ENCODE measurements at regions not wholly inside any gene's neighbourhood (a gene's known extent, or its start where the extent isn't known, plus 50 kb on each side); places are given as distances from the start of the nearest gene placed in this dataset.
"Not testable (repeated sequence)": the region's sequence is repeated elsewhere in the genome, so short reads cannot be mapped to it uniquely, and the experiment has no call there.

DNA sequence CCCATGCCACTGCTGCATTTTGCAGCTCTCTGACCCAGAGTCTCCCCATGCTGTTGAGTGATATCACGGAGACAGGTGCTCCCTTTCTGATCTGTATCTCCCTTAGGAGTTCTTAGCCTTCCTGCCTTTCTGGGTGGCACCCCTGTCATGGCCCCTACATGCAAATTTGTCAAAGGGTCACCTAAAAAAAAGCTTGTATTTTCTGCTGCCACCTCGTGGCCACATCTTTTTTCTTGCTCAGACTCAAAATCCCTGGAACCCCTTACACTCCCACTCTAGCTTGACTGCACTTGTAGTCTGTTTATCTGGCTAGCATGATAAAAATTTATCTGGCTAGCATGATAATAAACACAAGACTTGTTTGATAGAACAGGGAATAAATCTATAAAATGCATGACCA is 809.1 kb downstream of the SORCS1 start:
- DNase-seq, result no peak
- Histone ChIP-seq H3K27ac (no peak overlapping the region), H3K36me3 (no peaks in the 10 kb centered on the region), H3K4me1 (no peaks in the 10 kb centered on the region), H3K4me3 (no peak overlapping the region), H3K27me3 (no peaks in the 10 kb centered on the region), H3K9me3 (no peaks in the 10 kb centered on the region)
- intact Hi-C loops (cut with DNase I; ENCODE audit: low total_unique reads), result no loop called here
- TF ChIP-seq, protein P1, sequence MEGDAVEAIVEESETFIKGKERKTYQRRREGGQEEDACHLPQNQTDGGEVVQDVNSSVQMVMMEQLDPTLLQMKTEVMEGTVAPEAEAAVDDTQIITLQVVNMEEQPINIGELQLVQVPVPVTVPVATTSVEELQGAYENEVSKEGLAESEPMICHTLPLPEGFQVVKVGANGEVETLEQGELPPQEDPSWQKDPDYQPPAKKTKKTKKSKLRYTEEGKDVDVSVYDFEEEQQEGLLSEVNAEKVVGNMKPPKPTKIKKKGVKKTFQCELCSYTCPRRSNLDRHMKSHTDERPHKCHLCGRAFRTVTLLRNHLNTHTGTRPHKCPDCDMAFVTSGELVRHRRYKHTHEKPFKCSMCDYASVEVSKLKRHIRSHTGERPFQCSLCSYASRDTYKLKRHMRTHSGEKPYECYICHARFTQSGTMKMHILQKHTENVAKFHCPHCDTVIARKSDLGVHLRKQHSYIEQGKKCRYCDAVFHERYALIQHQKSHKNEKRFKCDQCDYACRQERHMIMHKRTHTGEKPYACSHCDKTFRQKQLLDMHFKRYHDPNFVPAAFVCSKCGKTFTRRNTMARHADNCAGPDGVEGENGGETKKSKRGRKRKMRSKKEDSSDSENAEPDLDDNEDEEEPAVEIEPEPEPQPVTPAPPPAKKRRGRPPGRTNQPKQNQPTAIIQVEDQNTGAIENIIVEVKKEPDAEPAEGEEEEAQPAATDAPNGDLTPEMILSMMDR (IDR thresholded peaks at IDR 0.05), result no peak

DNA sequence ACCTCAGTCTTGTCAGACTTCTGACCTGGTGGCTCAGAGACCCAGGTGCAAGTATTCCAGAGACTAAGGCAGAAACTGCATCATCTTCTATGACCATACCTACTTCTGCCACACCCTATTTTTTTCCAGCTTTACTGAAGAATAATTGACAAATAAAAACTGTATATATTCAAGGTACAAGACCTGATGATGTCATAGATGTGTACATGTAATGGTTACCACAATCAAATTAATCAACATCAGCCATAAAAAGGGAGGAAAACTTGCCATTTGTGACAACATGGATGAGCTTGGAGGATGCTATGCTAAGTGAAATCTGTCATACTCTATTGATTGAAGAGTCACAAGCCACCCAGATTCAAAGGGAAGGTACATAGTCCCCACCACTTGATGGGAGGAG is 815.6 kb downstream of the SORCS1 start:
- Histone ChIP-seq H3K4me3 (no peak overlapping the region), H3K27ac (no peak overlapping the region), H3K9me3 (no peaks in the 10 kb centered on the region), H3K4me1 (no peaks in the 10 kb centered on the region), H3K36me3 (no peaks in the 10 kb centered on the region), H3K27me3 (no peaks in the 10 kb centered on the region)
- intact Hi-C loops (cut with DNase I; ENCODE audit: low total_unique reads), result no loop called here
- DNase-seq, result no peak
- TF ChIP-seq, protein P1 (IDR thresholded peaks at IDR 0.05), result no peak

- no peak overlapping the region for H3K27ac ChIP-seq
- no peaks in the 10 kb centered on the region for H3K4me1 ChIP-seq
- no peaks in the 10 kb centered on the region for H3K9me3 ChIP-seq
- intact Hi-C loops (cut with DNase I; ENCODE audit: low total_unique reads), result no loop called here
- H3K36me3 ChIP-seq, result no peaks in the 10 kb centered on the region
- TF ChIP-seq, protein P1 (IDR thresholded peaks at IDR 0.05), result no peak
- H3K27me3 ChIP-seq, result no peaks in the 10 kb centered on the region
- DNase-seq, result no peak
- H3K4me3 ChIP-seq, result no peak overlapping the region
Observed at GRCh38 chr10:106347547-106347946, 817.0 kb downstream of the SORCS1 start.

DNA sequence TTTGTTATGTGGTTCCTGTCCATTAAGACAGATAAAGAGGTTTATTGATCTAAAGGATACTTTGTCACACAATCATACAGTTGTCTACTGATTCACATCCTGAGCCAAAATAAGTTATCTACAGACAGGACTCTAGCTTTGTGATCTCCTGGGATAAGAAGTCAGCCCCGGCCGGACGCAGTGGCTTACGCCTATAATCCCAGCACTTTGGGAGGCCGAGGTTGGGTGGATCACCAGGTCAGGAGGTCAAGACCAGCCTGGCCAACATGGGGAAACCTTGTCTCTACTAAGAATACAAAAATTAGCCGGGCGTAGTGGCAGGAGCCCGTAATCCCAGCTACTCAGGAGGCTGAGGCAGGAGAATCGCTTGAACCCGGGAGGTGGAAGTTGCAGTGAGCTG is 821.0 kb downstream of the SORCS1 start:
- H3K9me3 ChIP-seq; intact Hi-C loops (cut with DNase I; ENCODE audit: low total_unique reads); H3K27ac ChIP-seq; H3K4me3 ChIP-seq; H3K27me3 ChIP-seq; H3K4me1 ChIP-seq; DNase-seq; H3K36me3 ChIP-seq: not testable (repeated sequence)

- TF ChIP-seq, protein P1 (IDR thresholded peaks at IDR 0.05), result no peak
- no peak for DNase-seq
- no peaks in the 10 kb centered on the region for H3K9me3 ChIP-seq
- H3K4me3 ChIP-seq, result no peak overlapping the region
- H3K4me1 ChIP-seq, result no peaks in the 10 kb centered on the region
- H3K27me3 ChIP-seq, result no peaks in the 10 kb centered on the region
- H3K27ac ChIP-seq, result no peak overlapping the region
- intact Hi-C loops (cut with DNase I; ENCODE audit: low total_unique reads), result no loop called here
- H3K36me3 ChIP-seq, result no peaks in the 10 kb centered on the region
Observed at GRCh38 chr10:106341356-106341755, 823.1 kb downstream of the SORCS1 start.

DNA sequence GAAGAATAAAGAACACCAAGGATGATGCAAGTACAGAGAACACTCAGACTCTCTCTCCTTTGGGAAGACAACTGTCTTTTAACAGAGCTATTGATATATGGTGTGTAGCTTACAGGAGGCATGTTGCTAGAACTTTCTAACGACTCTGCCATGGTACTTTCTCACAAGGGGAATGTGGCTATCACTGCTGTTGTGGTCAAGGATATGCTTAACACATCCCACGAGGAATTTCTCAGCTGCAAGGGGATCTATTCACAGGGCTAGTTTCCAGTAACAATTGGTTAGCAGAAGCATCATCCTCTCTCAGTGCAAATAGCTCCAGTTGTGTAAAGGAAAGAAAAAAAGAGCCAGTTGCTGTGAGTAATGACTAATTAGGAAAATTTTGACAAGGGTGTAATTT is 826.0 kb downstream of the SORCS1 start:
- Histone ChIP-seq H3K4me3 (no peak overlapping the region), H3K4me1 (no peaks in the 10 kb centered on the region), H3K9me3 (no peaks in the 10 kb centered on the region), H3K36me3 (no peaks in the 10 kb centered on the region), H3K27ac (no peak overlapping the region), H3K27me3 (no peaks in the 10 kb centered on the region)
- intact Hi-C loops (cut with DNase I; ENCODE audit: low total_unique reads), result no loop called here
- TF ChIP-seq, protein P1 (IDR thresholded peaks at IDR 0.05), result no peak
- no peak for DNase-seq

Data from tibial artery (tissue), 4 donors.